Brain microvascular endothelial cell (primary cell): ENCODE measurements at regions not wholly inside any gene's neighbourhood (a gene's known extent, or its start where the extent isn't known, plus 50 kb on each side); places are given as distances from the start of the nearest gene placed in this dataset.

Experiments used
- DNase-seq: peaks from one replicate; pipeline ENCODE4 v3.0.0-alpha.2; 2020
- H3K27ac ChIP-seq: fragments of 250-450 bp; sonication (Bioruptor Pico); 2 replicates; pipeline ENCODE4 v1.5.1; 2020; ENCODE audit warnings: mild to moderate bottlenecking, moderate library complexity
- H3K27me3 ChIP-seq: fragments of 250-450 bp; sonication (Bioruptor Pico); replicated peaks from 2 replicates; pipeline ENCODE4 v1.5.1; 2020; ENCODE audit warnings: mild to moderate bottlenecking
- H3K36me3 ChIP-seq: fragments of 250-450 bp; sonication (Bioruptor Pico); replicated peaks from 2 replicates; pipeline ENCODE4 v1.5.1; 2020; ENCODE audit warnings: mild to moderate bottlenecking
- H3K4me3 ChIP-seq: 2 replicates; pipeline ENCODE4 v1.5.1; 2011; ENCODE audit warnings: low read depth, mild to moderate bottlenecking, control low read depth, low read length, moderate library complexity
- CTCF ChIP-seq: IDR thresholded peaks from 2 replicates; pipeline ENCODE4 v1.5.1; 2011; ENCODE audit warnings: low read depth, mild to moderate bottlenecking, moderate library complexity, low read length, control low read depth, inconsistent platforms; ENCODE audit errors: missing control alignments
- in situ Hi-C: cut with HindIII; loops from 2 replicates; pipeline ENCODE4 v1.10.0; 2017; ENCODE audit warnings: low sequenced_read_pairs, low pct_ligation_motif_present

- H3K4me3 ChIP-seq: no peak overlapping the region
- H3K36me3 ChIP-seq: no peaks in the 10 kb centered on the region
- DNase-seq: no peak
- in situ Hi-C loops: no loop called here
- no peak for TF ChIP-seq CTCF
- no peaks in the 10 kb centered on the region for H3K27me3 ChIP-seq
- no peak overlapping the region for H3K27ac ChIP-seq
These were observed 74.1 kb upstream of the SDK2 start for GRCh38 chr17:73718362-73718761.

GRCh38 chr17:73718912-73719311 is 74.7 kb upstream of the SDK2 start:
- TF ChIP-seq CTCF: no peak
- DNase-seq: no peak
- H3K36me3 ChIP-seq: no peaks in the 10 kb centered on the region
- in situ Hi-C loops: no loop called here
- no peaks in the 10 kb centered on the region for H3K27me3 ChIP-seq
- no peak overlapping the region for H3K4me3 ChIP-seq
- H3K27ac ChIP-seq: no peak overlapping the region

- Histone ChIP-seq H3K27me3 (no peaks in the 10 kb centered on the region), H3K27ac (no peak overlapping the region), H3K36me3 (no peaks in the 10 kb centered on the region), H3K4me3 (no peak overlapping the region)
- in situ Hi-C loops: no loop called here
- no peak for TF ChIP-seq CTCF
- DNase-seq: no peak
These were observed 75.4 kb upstream of the SDK2 start for GRCh38 chr17:73719588-73720071.

GRCh38 chr17:73720187-73720834 is 76.1 kb upstream of the SDK2 start:
- in situ Hi-C loops: no loop called here
- no peak for DNase-seq
- no peak overlapping the region for H3K27ac ChIP-seq
- no peaks in the 10 kb centered on the region for H3K27me3 ChIP-seq
- TF ChIP-seq CTCF: no peak
- no peak overlapping the region for H3K4me3 ChIP-seq
- H3K36me3 ChIP-seq: no peaks in the 10 kb centered on the region

GRCh38 chr17:73722165-73722564 is 77.9 kb upstream of the SDK2 start:
- in situ Hi-C loops: no loop called here
- Histone ChIP-seq H3K27me3 (no peaks in the 10 kb centered on the region), H3K4me3 (no peak overlapping the region), H3K27ac (no peak overlapping the region), H3K36me3 (no peaks in the 10 kb centered on the region)
- DNase-seq: no peak
- no peak for TF ChIP-seq CTCF

GRCh38 chr17:73723317-73723716 is 79.1 kb upstream of the SDK2 start:
- no peak overlapping the region for H3K4me3 ChIP-seq
- H3K36me3 ChIP-seq: no peaks in the 10 kb centered on the region
- DNase-seq: no peak
- no peaks in the 10 kb centered on the region for H3K27me3 ChIP-seq
- in situ Hi-C loops: no loop called here
- H3K27ac ChIP-seq: no peak overlapping the region
- no peak for TF ChIP-seq CTCF
